ENCODE measurements at regions not wholly inside any gene's neighbourhood (a gene's known extent, or its start where the extent isn't known, plus 50 kb on each side); places are given as distances from the start of the nearest gene placed in this dataset.

DNA sequence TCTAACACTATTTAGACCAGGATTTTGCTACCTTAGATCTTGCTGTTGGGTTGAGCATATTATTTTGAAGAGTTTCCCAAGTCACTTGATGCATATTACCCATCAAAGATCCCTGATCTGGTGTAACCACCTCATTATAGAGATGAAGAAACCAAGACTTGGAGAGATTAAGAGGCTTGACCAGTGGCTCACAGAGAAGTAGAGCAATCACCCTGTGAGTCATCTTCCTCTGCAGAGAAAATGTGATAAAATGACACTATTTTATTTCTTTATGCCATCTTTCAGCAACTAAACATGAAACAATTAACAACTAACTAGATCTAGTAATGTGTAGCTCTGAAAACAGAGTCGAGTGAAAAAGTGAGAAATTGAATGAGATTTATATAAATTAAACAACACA lies 76.1 kb downstream of the KIF4B start:
- DNase-seq (ENCODE audit: low read depth in 1 of 2, low spot score in 1 of 2), result no peak
- no peaks in the 10 kb centered on the region for H3K9me3 ChIP-seq
- H3K4me3 ChIP-seq, result no peak overlapping the region
- no peak overlapping the region for H3K27ac ChIP-seq
- no peak for FAIRE-seq
- ChIA-PET CTCF (interaction anchor here (1.0 kb wide), 1 partner anchor 14 kb away, joined by 4 read pairs; no protein-coding TSS in a partner anchor), POLR2A (interaction anchor here (0.6 kb wide), 1 partner anchor 704 kb away, joined by 3 read pairs; no protein-coding TSS in a partner anchor)
- no peaks in the 10 kb centered on the region for H3K4me1 ChIP-seq
- H3K4me2 ChIP-seq, result no peak overlapping the region
- no peak for TF ChIP-seq JUN (IDR thresholded peaks at IDR 0.05)
- ATAC-seq, result no peak
- 52% methylated on average over 1 of the region's 1 CpG for WGBS (ENCODE audit: missing lambda C conversion rate)

DNA sequence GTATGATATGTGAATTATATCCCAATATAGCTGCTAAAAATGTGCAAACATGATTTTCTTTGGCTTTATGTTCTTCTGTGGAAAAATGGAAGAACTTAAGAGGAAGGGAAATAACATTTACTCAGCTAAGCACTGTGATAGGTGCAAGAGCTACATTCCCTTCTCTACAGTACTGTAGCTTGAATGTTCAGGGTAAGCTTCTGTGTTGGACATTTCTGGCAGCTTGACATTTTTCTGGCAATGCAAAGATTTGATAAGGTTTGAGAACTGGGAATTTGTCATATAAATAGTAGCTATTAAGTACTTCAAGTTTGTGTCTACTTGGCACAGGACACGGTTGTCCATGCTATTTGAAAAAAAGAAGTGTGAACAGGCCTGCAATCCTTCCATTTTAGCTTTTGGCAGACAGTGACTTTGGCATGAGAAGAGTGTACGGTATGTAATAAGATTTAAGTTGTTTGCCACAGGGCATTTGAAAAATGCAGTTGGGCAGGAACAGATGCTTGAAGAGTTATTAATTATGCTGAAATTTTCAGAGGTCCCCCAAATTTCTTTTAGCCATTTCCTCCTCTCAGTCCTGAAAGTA lies 77.6 kb downstream of the KIF4B start:
- no peak for DNase-seq (ENCODE audit: low read depth in 1 of 2, low spot score in 1 of 2)
- TF ChIP-seq NPAS2 (CRISPR knock-in tag; IDR thresholded peaks at IDR 0.05; ENCODE audit: borderline replicate concordance) (no peak), HDAC2 (IDR thresholded peaks at IDR 0.05) (no peak), EHMT2 (IDR thresholded peaks at IDR 0.05; ENCODE audit: low read depth) (no peak), CBX2 (IDR thresholded peaks at IDR 0.05; ENCODE audit: borderline replicate concordance, low read depth) (no peak), POLR2AphosphoS2 (conservative IDR thresholded peaks at IDR 0.05; ENCODE audit: low read length) (no peak), BHLHE40 (IDR thresholded peaks at IDR 0.05; ENCODE audit: low read depth, low read length) (no peak), MYC (IDR thresholded peaks at IDR 0.05; ENCODE audit: borderline replicate concordance, low read length) (no peak), KDM1A (IDR thresholded peaks at IDR 0.05; ENCODE audit: low read depth) (no peak), RNF2 (IDR thresholded peaks at IDR 0.05; ENCODE audit: borderline replicate concordance, low read depth) (no peak), HEYL (CRISPR knock-in tag; IDR thresholded peaks at IDR 0.05) (no peak), CBX8 (IDR thresholded peaks at IDR 0.05) (no peak), PHF8 (IDR thresholded peaks at IDR 0.05; ENCODE audit: borderline replicate concordance, low read depth) (no peak), FOSB (CRISPR knock-in tag; IDR thresholded peaks at IDR 0.05) (no peak), CHD4 (IDR thresholded peaks at IDR 0.05; ENCODE audit: borderline replicate concordance) (no peak), RARB (CRISPR knock-in tag; IDR thresholded peaks at IDR 0.05) (no peak)
- TF ChIP-seq, protein P1, sequence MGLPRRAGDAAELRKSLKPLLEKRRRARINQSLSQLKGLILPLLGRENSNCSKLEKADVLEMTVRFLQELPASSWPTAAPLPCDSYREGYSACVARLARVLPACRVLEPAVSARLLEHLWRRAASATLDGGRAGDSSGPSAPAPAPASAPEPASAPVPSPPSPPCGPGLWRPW (IDR thresholded peaks at IDR 0.05), result no peak
- TF ChIP-seq, protein P2, sequence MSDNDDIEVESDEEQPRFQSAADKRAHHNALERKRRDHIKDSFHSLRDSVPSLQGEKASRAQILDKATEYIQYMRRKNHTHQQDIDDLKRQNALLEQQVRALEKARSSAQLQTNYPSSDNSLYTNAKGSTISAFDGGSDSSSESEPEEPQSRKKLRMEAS (IDR thresholded peaks at IDR 0.05), result no peak
- TF ChIP-seq, protein P3, sequence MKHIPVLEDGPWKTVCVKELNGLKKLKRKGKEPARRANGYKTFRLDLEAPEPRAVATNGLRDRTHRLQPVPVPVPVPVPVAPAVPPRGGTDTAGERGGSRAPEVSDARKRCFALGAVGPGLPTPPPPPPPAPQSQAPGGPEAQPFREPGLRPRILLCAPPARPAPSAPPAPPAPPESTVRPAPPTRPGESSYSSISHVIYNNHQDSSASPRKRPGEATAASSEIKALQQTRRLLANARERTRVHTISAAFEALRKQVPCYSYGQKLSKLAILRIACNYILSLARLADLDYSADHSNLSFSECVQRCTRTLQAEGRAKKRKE (CRISPR knock-in tag; IDR thresholded peaks at IDR 0.05; ENCODE audit: low read depth), result no peak
- TF ChIP-seq, protein P4, sequence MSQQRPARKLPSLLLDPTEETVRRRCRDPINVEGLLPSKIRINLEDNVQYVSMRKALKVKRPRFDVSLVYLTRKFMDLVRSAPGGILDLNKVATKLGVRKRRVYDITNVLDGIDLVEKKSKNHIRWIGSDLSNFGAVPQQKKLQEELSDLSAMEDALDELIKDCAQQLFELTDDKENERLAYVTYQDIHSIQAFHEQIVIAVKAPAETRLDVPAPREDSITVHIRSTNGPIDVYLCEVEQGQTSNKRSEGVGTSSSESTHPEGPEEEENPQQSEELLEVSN (IDR thresholded peaks at IDR 0.05; ENCODE audit: borderline replicate concordance, low read depth), result no peak
- TF ChIP-seq, protein P5, sequence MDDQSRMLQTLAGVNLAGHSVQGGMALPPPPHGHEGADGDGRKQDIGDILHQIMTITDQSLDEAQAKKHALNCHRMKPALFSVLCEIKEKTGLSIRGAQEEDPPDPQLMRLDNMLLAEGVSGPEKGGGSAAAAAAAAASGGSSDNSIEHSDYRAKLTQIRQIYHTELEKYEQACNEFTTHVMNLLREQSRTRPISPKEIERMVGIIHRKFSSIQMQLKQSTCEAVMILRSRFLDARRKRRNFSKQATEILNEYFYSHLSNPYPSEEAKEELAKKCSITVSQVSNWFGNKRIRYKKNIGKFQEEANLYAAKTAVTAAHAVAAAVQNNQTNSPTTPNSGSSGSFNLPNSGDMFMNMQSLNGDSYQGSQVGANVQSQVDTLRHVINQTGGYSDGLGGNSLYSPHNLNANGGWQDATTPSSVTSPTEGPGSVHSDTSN (IDR thresholded peaks at IDR 0.05), result no peak
- POLR2A ChIA-PET, result no interaction called here
- no peak overlapping the region for H3K4me2 ChIP-seq
- 37% methylated on average over 2 of the region's 2 CpGs for WGBS (ENCODE audit: missing lambda C conversion rate)
- no peaks in the 10 kb centered on the region for H3K4me1 ChIP-seq
- ATAC-seq, result no peak
- no peaks in the 10 kb centered on the region for H3K9me3 ChIP-seq
- no peak overlapping the region for H3K27ac ChIP-seq
- CTCF ChIA-PET, result interaction anchor here (0.8 kb wide), 1 partner anchor 173 kb away, joined by 3 read pairs; no protein-coding TSS in a partner anchor
- no peak overlapping the region for H3K4me3 ChIP-seq
- no peak for FAIRE-seq

Data from A549 (cell line).